ENCODE measurements at regions not wholly inside any gene's neighbourhood (a gene's known extent, or its start where the extent isn't known, plus 50 kb on each side); places are given as distances from the start of the nearest gene placed in this dataset.

- DNase-seq (ENCODE audit: low read depth, low spot score): no peak
Measured at GRCh38 chr6:134529921-134530320, 212.0 kb upstream of the SGK1 start.

DNA sequence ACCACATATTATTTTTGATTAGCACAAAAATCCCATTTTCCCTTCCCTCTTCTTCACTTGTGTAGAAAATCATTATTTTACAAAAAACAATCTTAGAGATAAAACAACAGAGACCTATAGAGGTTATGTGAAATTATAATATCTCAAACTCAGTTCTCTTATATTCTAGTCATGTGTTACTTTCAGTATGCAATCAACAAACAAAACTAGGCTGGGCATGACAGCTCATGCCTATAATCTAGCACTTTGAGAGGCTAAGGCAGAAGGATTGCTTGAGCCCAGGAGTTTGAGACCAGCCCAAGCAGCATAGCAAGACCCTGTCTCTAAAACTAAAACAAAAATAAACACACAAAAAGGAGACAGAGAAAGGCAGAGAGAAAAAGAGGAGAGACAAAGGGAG is 211.4 kb upstream of the SGK1 start:
- DNase-seq (ENCODE audit: low read depth, low spot score): no peak

DNA sequence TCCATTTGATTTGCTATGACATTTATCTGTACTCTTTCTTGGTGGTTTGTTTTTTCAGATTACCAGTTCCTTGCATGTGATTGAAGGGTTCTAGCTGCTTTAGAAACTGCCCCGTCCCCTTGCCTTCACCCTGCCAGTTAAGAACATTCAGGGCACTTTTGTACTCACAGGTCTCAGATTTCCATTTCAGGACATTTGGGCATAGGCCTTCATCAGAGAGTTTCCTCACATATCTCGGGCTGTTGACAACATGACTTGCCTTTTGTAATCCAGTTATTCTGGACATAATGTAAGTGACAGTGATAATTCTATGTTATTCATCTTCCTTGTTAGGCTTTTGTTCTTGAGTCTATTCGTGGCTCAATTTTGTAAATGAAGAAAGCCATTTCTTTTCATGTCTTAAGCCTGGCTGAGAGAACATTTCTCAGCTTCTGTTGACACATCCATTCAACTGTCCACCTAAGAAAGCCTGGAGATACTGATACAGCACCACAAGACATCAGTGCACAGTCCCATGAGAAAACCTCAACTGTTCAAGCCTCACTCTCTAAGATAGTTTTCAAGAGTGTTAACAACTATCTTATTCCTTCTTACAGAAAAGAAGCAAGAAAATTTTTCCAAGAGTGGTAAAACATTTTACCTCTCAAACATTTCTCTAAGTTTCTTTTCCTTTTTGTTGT is 209.3 kb upstream of the SGK1 start:
- no peak for DNase-seq (ENCODE audit: low read depth, low spot score)

GRCh38 chr6:134525190-134525868 is 207.4 kb upstream of the SGK1 start:
- DNase-seq (ENCODE audit: low read depth, low spot score): no peak

GRCh38 chr6:134523903-134524650 is 206.2 kb upstream of the SGK1 start:
- no peak for DNase-seq (ENCODE audit: low read depth, low spot score)

- DNase-seq (ENCODE audit: low read depth, low spot score): no peak
Measured at GRCh38 chr6:134523051-134523450, 205.1 kb upstream of the SGK1 start.

DNA sequence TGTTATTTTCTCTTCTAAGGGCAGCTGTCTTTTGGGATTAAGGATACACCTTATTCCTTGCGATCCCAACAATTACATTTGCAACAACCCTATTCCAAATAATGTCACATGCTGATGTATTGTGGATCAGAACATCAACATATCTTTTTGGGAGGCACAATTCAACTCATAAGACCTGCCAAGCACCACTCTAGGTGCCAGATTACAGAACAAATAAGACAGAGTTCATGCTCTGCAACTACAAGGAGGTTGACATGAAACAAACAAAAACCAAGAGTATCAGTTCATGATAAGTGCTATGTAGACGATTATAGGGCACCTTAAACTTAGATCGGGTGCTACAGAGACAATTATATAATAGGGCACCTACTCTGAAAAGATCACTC is 203.2 kb upstream of the SGK1 start:
- no peak for DNase-seq (ENCODE audit: low read depth, low spot score)

DNA sequence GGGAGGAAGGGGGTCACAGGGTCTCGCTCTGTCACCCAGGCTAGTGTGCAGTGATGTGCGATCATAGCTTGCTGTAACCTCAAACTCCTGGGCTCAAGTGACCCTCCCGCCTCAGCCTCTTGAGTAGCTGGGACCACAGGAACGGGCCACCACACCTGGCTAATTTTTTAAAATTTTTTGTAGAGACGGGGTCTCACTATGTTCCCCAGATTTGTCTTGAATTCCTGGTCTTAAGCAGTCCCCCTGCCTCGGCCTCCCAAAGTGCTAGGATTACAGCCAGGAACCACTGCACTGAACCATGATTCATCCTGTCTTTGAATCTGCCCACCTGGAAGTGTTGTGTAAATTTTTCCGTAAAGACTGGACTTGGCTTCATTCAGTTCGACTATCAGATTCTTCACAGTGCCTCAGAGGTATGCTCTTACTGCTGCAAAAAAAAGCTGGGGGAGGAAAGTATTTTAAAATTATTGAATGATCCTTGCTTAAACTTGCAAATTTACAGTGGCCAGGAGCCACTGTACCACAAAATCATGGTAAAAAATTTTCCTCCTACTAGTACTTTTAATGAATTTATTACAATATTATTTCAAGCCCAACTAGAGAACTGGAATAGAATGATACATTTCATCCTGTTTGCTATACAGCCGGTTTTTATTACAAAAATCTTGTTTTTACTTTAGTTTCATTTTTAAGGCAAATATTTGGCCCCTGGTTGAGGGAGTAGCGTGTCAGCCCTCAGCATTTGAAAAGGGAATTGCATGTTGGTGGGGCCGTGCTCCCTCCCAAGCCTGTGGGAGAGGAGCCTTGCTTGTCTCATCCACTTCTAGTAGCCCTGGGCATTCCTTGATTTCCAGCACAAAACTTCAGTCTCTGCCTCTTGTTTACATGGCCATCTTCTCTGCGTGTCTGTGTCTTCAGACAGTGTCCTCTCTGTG is 202.5 kb upstream of the SGK1 start:
- no peak for DNase-seq (ENCODE audit: low read depth, low spot score)

DNA sequence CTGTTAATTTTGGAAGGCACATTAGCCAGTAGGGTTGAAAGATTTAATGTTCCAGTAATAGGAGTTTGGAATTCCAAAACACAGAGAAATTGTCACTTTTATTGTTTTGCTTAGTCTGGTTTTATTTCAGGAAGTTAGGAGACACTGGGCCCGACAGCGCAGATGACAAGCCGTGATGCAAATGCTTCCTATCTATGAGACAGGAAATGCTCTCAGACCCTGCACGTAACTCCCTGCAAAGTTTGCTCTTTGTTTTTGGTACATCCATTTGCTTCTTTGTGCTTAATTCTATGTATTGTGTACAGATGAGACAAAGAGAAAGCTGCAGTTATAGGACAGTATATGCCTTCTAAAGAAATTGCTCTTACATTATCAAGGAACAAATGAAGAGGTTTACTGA is 201.6 kb upstream of the SGK1 start:
- no peak for DNase-seq (ENCODE audit: low read depth, low spot score)

DNA sequence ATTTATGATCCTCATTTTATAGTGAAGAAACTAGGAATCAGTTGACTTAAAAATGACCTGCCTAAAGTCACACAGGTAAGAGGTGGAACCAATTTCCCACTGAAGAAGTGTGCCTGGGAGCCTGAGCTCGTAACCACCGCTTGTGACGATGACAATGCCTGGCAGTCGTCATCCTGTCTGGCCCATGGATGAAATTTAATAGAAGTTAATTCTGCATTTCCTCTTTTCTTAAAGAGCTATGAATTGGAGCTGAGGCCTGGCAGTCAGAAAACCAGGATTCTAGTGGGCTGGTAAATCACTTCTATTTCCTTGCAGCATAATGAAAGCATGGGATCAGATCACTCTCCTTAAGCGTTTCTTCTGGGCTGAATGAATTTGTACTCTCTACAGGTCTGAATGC is 200.0 kb upstream of the SGK1 start:
- no peak for DNase-seq (ENCODE audit: low read depth, low spot score)

DNA sequence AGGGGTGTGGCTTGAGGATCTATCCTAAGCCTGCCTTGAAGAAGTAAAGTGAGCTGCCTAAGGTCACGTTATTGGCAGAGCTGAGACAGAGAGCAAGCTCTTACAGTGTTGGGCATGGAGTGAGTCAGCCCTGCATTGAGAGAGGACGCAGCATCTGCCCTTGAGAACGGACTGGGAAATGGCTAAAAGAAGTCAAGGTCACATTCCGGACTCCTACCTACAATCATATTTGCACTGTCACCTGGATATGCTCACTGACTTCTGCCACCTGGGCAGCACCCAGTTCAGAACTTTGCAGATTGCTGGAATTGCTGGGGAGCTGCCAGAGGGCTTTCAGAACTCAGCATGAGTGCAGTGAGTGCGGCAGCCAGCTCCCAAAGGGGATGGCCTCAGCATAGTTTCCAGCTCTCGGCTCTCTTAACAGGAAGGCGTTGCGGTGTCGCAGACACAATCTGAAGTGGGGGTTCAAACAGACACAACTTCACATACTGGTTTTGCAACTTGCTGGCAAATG is 199.3 kb upstream of the SGK1 start:
- DNase-seq (ENCODE audit: low read depth, low spot score): no peak

- no peak for DNase-seq (ENCODE audit: low read depth, low spot score)
Measured at GRCh38 chr6:134516582-134516981, 198.7 kb upstream of the SGK1 start.

GRCh38 chr6:134515986-134516385 is 198.1 kb upstream of the SGK1 start:
- DNase-seq (ENCODE audit: low read depth, low spot score): no peak

- DNase-seq (ENCODE audit: low read depth, low spot score): no peak
Measured at GRCh38 chr6:134512981-134513391, 195.1 kb upstream of the SGK1 start.

DNA sequence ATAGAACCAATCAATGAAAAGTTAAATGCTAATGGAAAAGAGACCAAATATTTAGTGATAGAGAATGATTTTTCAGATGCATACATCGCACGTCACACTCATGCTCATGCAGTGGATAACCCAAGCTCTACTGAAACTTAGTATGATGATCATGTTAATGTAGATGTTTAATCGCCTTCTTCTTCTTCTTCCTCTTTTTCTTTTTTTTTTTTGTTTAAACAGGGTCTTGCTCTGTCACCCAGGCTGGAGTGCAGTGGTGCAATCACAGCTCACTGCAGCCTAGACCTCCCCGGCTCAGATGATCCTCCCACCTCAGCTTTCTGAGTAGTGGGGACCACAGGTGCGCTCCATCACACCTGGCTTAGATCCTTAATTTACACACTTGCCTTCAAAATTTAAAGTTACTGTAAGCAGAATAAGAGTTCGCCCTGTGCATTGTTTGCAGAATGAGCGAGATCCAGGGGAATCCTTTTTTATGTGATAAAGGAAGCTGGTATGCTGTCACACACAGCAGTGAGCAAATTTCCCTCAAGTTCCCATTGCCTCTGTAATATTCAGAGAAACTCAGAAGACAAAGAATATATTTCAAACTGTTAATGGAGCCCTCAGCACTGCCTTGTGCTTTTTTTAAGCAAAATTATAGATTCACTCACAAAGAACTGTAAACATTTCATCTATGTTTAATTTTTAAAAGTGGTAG is 194.2 kb upstream of the SGK1 start:
- DNase-seq (ENCODE audit: low read depth, low spot score): no peak

DNA sequence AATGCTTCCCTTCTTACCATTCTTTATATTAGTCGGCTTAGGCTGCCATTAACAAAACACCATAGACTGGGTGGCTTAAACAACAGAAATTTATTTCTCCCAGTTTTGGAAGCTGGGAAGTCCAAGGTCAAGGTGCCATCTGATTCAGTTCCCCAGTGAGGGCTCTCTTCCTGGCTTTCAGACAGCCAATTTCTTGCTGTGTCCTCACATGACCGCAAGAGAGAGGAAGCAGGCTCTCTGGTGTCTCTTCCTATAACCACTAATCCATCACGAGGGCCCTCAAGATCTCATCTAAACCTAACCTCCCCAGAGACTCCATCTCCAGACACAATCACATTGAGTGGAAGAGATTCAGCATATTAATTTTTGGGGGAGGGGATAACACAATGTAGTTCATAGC is 193.0 kb upstream of the SGK1 start:
- no peak for DNase-seq (ENCODE audit: low read depth, low spot score)

DNA sequence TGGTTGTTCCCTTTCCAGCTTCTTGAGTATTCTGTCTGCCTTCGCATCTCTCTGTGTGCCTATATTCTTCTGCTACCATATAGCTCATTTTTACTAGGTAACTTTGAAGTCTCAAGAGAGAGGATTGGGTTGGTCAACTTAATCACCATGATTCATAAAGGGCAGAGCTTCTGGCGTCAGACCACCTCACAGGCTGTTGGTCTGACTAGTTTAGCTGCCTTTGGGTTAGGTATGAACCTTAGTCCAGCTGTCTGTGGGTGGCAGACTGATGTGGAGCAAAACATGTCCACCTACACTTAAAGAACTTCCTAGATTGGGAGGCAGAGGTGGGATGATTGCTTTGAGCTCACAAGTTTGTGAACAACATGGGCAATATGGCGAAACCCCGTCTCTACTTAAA is 192.2 kb upstream of the SGK1 start:
- DNase-seq (ENCODE audit: low read depth, low spot score): no peak

- DNase-seq (ENCODE audit: low read depth, low spot score): no peak
Measured at GRCh38 chr6:134508862-134509498, 191.1 kb upstream of the SGK1 start.

DNA sequence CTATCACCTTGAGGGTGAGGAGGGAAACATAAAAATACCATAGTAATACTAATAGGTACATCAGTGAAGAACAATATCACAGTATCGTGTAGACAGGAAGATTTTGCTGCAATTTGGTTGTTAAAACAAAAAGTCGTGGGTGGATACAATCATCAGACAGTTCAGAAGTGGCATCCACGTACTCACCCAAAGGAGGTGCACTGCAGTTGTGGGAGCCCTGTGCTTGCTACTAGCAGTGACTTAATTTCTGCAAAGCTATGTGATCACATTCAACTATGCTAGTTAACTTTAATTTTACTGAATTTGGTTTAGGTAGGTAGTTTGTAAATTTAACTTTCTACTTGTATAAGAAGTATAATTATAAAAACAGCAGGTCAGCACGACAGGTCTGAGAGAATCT is 188.2 kb upstream of the SGK1 start:
- no peak for DNase-seq (ENCODE audit: low read depth, low spot score)

GRCh38 chr6:134503585-134504281 is 185.8 kb upstream of the SGK1 start:
- no peak for DNase-seq (ENCODE audit: low read depth, low spot score)
